ENCODE measurements at regions not wholly inside any gene's neighbourhood (a gene's known extent, or its start where the extent isn't known, plus 50 kb on each side); places are given as distances from the start of the nearest gene placed in this dataset.

GRCh38 chr17:55634702-55635101, 88.0 kb downstream of the TMEM100 start:
- DNase-seq (ENCODE audit: low read depth), result no peak

DNA sequence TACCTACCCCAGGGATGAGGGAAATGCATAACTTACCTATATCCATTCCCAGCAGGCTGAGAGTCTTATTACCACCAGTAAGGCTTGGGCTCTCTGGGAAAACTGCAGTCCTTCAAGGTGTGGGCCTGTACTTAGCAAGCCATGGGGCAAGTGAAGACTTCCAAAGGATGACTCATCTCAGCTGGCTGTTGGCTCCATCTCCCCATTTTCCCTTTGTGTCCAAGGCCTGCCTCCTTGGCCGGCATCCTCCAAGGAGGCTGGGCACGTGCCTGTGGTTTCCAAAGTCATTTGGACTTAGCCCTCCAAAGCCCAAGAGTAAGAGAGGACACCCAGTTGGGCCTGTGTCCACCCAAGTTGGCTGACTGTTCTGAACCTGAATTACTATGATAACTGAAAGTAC, 89.8 kb downstream of the TMEM100 start:
- no peak for DNase-seq (ENCODE audit: low read depth)

DNA sequence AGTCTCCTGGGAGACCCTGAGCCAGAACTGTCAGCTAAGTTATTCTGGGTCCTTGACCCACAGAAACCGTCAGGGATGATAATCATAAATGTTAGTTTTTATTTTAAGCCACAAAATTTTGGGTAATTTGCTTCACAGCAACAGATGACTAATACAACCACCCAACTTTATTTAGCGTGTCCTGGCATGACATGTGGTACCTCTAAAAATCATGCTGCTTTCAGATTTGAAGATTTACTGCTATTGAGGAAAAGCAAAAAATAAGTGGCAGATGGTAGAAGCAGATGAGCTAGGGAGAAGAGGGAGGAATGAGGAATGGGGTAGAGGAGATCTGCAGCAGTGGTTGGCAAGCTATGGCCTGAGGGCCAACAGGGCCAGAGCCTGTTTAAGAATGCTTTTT, 90.4 kb downstream of the TMEM100 start:
- no peak for DNase-seq (ENCODE audit: low read depth)

- DNase-seq (ENCODE audit: low read depth), result no peak
Observed at GRCh38 chr17:55629995-55630394, 92.7 kb downstream of the TMEM100 start.

- no peak for DNase-seq (ENCODE audit: low read depth)
Observed at GRCh38 chr17:55625521-55625920, 97.1 kb downstream of the TMEM100 start.

DNA sequence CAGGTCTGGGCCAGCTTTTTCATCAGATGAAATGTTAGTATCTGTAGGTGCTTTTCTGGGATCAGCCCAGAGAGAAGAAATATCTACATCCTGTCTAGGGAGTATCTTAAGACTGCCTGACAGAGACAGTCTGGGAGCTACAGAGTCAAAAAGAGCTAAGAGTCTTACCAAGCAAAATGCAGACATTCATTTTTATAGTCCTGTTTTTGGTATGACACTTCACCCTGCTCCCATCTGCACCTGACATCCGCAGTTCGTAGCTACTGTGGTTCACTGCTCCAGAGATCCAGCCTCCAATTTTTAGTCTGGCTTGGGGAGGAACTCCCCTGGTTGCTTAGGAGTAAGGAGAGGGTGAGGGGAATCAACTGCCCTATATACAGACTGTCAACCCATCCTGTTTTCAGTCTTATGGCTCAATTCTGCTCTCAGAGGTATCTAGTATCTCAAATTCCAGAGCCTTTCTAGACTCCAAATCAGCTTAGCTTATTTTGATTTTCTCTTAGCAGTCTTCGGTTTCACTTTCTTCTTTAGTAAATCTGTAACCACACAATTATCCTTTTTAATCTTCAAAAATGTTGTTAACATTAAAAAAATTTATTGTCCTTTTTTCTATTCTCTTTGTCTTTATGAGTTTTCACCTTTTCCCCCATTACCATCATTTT, 97.8 kb downstream of the TMEM100 start:
- DNase-seq (ENCODE audit: low read depth), result no peak

- no peak for DNase-seq (ENCODE audit: low read depth)
Observed at GRCh38 chr17:55622547-55622946, 100.1 kb downstream of the TMEM100 start.

GRCh38 chr17:55620945-55621344, 101.7 kb downstream of the TMEM100 start:
- no peak for DNase-seq (ENCODE audit: low read depth)

GRCh38 chr17:55620023-55620422, 102.6 kb downstream of the TMEM100 start:
- DNase-seq (ENCODE audit: low read depth), result no peak

DNA sequence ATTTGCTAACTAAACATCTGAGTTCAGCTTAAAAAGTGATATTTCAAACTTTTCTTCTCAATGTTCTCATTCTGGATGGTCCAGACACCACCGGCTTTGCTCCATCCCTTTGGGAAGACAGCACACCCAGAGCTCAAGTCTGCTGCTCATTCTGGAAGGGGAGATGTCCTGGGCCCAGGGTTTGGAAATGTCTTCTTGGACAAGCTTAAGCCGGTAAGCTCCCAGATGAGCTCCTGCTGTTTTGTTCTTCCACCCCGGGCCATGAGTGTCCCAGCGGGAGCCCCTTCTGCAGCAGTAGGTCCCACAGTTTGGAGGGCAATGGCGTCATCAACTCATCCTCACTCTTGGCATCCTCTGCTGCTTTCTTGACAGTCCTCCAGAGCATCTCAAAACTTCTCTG, 105.2 kb downstream of the TMEM100 start:
- no peak for DNase-seq (ENCODE audit: low read depth)

DNA sequence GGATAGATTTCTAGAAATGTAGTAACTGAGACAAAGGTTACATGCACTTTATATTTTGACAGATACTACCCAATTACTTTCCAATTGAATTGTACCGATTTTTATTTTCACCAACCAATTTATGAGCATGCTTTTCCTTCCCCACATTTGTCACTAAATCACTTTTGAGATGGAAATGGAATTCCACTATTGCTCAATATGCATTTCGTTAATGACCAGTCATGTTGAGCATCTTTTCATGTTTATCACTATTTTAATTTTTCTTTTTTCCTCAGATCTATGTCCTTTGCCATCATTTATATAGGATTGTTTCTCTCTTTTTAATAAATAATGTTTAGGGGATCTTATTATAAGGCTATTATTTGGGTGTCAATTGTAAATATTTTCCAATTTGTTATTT, 102.8 kb upstream of the SMIM36 start:
- DNase-seq (ENCODE audit: low read depth), result no peak

- no peak for DNase-seq (ENCODE audit: low read depth)
Observed at GRCh38 chr17:55612691-55613141, 101.5 kb upstream of the SMIM36 start.

- DNase-seq (ENCODE audit: low read depth), result no peak
Observed at GRCh38 chr17:55607731-55608341, 96.6 kb upstream of the SMIM36 start.

DNA sequence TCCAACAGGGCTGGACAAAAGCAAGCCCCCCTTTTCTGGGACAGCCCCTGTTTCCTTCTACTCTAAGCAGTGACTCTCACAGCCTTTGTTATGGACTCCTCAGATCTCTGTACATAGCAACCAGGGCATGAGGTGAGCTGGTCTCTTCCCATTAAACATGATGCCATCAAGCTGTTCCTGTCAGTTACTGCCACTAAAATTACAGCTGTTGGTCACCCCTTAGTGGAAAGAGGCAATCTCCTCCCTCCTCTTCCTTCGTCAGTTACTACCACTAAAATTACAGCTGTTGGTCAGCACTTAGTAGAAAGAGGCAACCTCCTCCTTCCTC, 95.2 kb upstream of the SMIM36 start:
- no peak for DNase-seq (ENCODE audit: low read depth)

- no peak for DNase-seq (ENCODE audit: low read depth)
Observed at GRCh38 chr17:55605705-55606487, 94.6 kb upstream of the SMIM36 start.

- DNase-seq (ENCODE audit: low read depth), result no peak
Observed at GRCh38 chr17:55601874-55602364, 90.7 kb upstream of the SMIM36 start.

- no peak for DNase-seq (ENCODE audit: low read depth)
Observed at GRCh38 chr17:55598495-55598894, 87.2 kb upstream of the SMIM36 start.

DNA sequence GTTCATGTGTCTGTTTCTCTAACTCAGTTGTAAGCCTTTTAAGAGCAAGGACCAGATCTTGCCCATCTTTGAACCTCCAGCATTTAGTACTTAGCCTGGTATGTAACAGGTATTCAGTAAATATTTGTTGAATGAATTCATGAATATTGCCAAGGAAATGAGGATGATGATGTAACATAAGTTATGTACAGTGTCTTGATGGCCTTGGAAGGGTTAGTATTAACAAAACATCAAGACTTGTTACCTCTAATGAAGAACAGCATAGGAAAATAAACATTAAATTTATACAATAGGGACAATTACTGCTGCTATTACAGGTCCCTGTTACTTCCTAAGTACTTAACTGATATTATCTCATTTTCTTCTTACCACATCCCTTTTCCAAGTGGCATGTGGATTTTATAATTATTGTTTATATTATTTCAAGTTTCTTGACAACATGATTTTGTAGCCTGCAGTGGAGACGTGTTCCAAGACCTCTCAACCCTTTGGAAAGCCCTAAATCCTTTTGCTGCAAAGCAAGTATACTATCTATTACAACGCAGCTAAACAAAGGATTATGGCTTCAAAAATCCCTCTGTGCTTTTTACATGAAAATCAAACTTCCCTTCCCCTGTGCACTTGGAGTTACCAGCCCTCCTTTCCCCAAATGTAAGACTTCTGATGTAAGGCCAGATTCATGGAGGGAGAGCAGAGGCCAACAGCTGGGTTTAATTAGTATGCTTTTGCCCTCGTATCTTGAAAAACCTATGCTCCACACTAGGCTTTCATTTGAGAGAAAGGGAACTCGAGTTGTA, 77.4 kb upstream of the SMIM36 start:
- DNase-seq (ENCODE audit: low read depth), result no peak

- DNase-seq (ENCODE audit: low read depth), result no peak
Observed at GRCh38 chr17:55587608-55588139, 76.4 kb upstream of the SMIM36 start.

DNA sequence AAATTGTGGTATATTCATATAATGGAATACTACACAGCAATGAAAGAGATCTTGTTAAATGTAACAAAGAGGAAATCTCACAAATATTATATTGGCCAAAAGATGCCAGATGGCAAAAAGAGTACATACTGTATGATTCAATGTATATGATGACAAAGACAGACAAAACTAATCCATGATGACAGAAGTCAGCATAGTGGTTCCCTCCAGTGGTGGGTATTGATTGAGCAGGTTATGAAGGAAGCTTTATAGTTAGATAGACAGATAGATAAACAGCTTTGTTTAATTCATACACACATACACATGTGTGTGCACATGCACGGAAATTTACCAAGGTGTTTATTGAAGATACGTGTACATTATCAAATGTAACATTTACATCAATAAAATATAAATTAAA, 74.4 kb upstream of the SMIM36 start:
- no peak for DNase-seq (ENCODE audit: low read depth)

DNA sequence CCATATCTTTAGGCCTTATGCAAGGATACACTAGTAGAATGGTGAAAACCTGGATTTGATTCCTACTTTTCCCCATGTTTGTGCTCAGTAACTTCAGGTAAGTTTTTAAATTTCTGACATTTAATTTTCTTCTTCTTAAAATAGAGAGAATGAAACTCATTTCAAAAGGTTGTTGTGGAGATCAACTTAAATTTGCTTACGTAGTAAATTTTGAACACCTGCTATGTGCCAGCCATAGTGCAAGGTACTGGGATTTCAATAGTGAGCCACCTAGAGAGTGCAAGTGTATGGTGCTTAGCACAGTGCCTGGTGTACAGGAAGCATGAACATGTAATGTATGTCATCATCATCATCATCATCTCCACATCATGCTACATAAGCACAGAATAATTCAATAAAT, 73.6 kb upstream of the SMIM36 start:
- no peak for DNase-seq (ENCODE audit: low read depth)

GRCh38 chr17:55584055-55584685, 72.9 kb upstream of the SMIM36 start:
- no peak for DNase-seq (ENCODE audit: low read depth)
